H9 (cell line): ENCODE measurements at regions not wholly inside any gene's neighbourhood (a gene's known extent, or its start where the extent isn't known, plus 50 kb on each side); places are given as distances from the start of the nearest gene placed in this dataset.

ENCODE experiments used
- DNase-seq: peaks from one replicate; pipeline ENCODE4 v3.0.0-alpha.2; 2017
- H2AFZ ChIP-seq: one replicate; pipeline ENCODE4 v1.6.1; 2013; ENCODE audit warnings: mild to moderate bottlenecking, low read length, control low read depth, moderate library complexity
- H2AK5ac ChIP-seq: 2 replicates; pipeline ENCODE4 v1.6.1; 2013; ENCODE audit warnings: low read length, control low read depth, mixed read lengths; ENCODE audit not compliant: insufficient read length
- H2BK120ac ChIP-seq: one replicate; pipeline ENCODE4 v1.6.1; 2013; ENCODE audit warnings: low read depth, mild to moderate bottlenecking, low read length, control low read depth, inconsistent platforms; ENCODE audit not compliant: poor library complexity, severe bottlenecking
- H2BK12ac ChIP-seq: 2 replicates; pipeline ENCODE4 v1.6.1; 2013; ENCODE audit warnings: low read length, control low read depth, mixed read lengths, low read depth; ENCODE audit not compliant: insufficient read length
- H2BK15ac ChIP-seq: 2 replicates; pipeline ENCODE4 v1.6.1; 2013; ENCODE audit warnings: low read depth, low read length, control low read depth
- H2BK20ac ChIP-seq: one replicate; pipeline ENCODE4 v1.6.1; 2013; ENCODE audit warnings: low read depth, mild to moderate bottlenecking, low read length, control low read depth, inconsistent platforms; ENCODE audit not compliant: poor library complexity, severe bottlenecking
- H2BK5ac ChIP-seq: 2 replicates; pipeline ENCODE4 v1.6.1; 2013; ENCODE audit warnings: low read length, control low read depth, mixed read lengths; ENCODE audit not compliant: insufficient read length
- H3K14ac ChIP-seq: 2 replicates; pipeline ENCODE4 v1.6.1; 2013; ENCODE audit warnings: low read length, control low read depth; ENCODE audit not compliant: insufficient read depth
- H3K18ac ChIP-seq: 2 replicates; pipeline ENCODE4 v1.6.1; 2013; ENCODE audit warnings: low read depth, mild to moderate bottlenecking, mixed read lengths, low read length, control low read depth; ENCODE audit not compliant: insufficient read length
- H3K23ac ChIP-seq: 2 replicates; pipeline ENCODE4 v1.6.1; 2013; ENCODE audit warnings: low read length, control low read depth, mixed read lengths, low read depth; ENCODE audit not compliant: insufficient read length
- H3K23me2 ChIP-seq: 2 replicates; pipeline ENCODE4 v1.6.1; 2013; ENCODE audit warnings: low read depth, mild to moderate bottlenecking, mixed read lengths, low read length, control low read depth; ENCODE audit not compliant: insufficient read length, poor library complexity, severe bottlenecking
- H3K27ac ChIP-seq: 2 replicates; pipeline ENCODE4 v1.5.1; 2013; ENCODE audit warnings: low read length, control low read depth, mixed read lengths, low read depth; ENCODE audit not compliant: insufficient read length
- H3K27me3 ChIP-seq: 2 replicates; pipeline ENCODE4 v1.6.1; 2013; ENCODE audit warnings: low read length, control low read depth, inconsistent platforms; ENCODE audit not compliant: insufficient read depth
- H3K4ac ChIP-seq: 2 replicates; pipeline ENCODE4 v1.6.1; 2013; ENCODE audit warnings: low read depth, mild to moderate bottlenecking, control low read depth, inconsistent platforms, low read length, moderate library complexity
- H3K4me1 ChIP-seq: 2 replicates; pipeline ENCODE4 v1.6.1; 2013; ENCODE audit warnings: low read length, control low read depth, inconsistent platforms; ENCODE audit not compliant: insufficient read depth
- H3K4me2 ChIP-seq: 2 replicates; pipeline ENCODE4 v1.6.1; 2013; ENCODE audit warnings: low read length, control low read depth, mixed read lengths; ENCODE audit not compliant: insufficient read length, insufficient read depth
- H3K56ac ChIP-seq: 2 replicates; pipeline ENCODE4 v1.6.1; 2013; ENCODE audit warnings: low read depth, mild to moderate bottlenecking, mixed read lengths, low read length, control low read depth; ENCODE audit not compliant: insufficient read length
- H3K79me1 ChIP-seq: 2 replicates; pipeline ENCODE4 v1.6.1; 2013; ENCODE audit warnings: low read depth, mild to moderate bottlenecking, moderate library complexity, low read length, control low read depth, inconsistent platforms; ENCODE audit not compliant: insufficient read depth, poor library complexity, severe bottlenecking
- H3K79me2 ChIP-seq: 2 replicates; pipeline ENCODE4 v1.6.1; 2013; ENCODE audit warnings: low read length, control low read depth, inconsistent platforms; ENCODE audit not compliant: insufficient read depth
- H3K9ac ChIP-seq: 2 replicates; pipeline ENCODE4 v1.6.1; 2013; ENCODE audit warnings: low read length, control low read depth, mixed read lengths; ENCODE audit not compliant: insufficient read length; ENCODE audit errors: extremely low read depth
- H3K9me3 ChIP-seq: one replicate; pipeline ENCODE4 v1.6.1; 2013; ENCODE audit warnings: low read depth, low read length, inconsistent platforms; ENCODE audit not compliant: control insufficient read depth
- H3T11ph ChIP-seq: one replicate; pipeline ENCODE4 v1.6.1; 2013; ENCODE audit warnings: mild to moderate bottlenecking, low read length, control low read depth, inconsistent platforms
- H4K20me1 ChIP-seq: one replicate; pipeline ENCODE4 v1.6.1; 2013; ENCODE audit not compliant: control insufficient read depth, insufficient read length, insufficient read depth
- H4K5ac ChIP-seq: 2 replicates; pipeline ENCODE4 v1.6.1; 2013; ENCODE audit warnings: low read depth, mild to moderate bottlenecking, mixed read lengths, low read length, control low read depth; ENCODE audit not compliant: insufficient read length
- H4K8ac ChIP-seq: replicated peaks from 2 replicates; pipeline ENCODE4 v1.6.1; 2013; ENCODE audit warnings: low read length, control low read depth, mixed read lengths, low read depth; ENCODE audit not compliant: insufficient read length
- H4K91ac ChIP-seq: 2 replicates; pipeline ENCODE4 v1.6.1; 2013; ENCODE audit warnings: low read depth, mild to moderate bottlenecking, moderate library complexity, mixed read lengths, low read length, control low read depth; ENCODE audit not compliant: insufficient read length
- H3K27ac Mint-ChIP-seq, 3 experiments: 2 replicates in 2 of 3; 3 replicates in 1 of 3; pipeline ENCODE4 v1.8.0; 2020 to 2021; ENCODE audit warnings: mixed read lengths in 3 of 3, mild to moderate bottlenecking in 1 of 3, moderate library complexity in 1 of 3
- H3K27me3 Mint-ChIP-seq: 2 replicates; pipeline ENCODE4 v1.8.0; 2021; ENCODE audit warnings: low read depth, mild to moderate bottlenecking, moderate library complexity, mixed read lengths
- H3K36me3 Mint-ChIP-seq, 3 experiments: 2 replicates in 2 of 3; 3 replicates in 1 of 3; pipeline ENCODE4 v1.8.0; 2020 to 2021; ENCODE audit warnings: low read depth in 3 of 3, mixed read lengths in 3 of 3; ENCODE audit not compliant: insufficient read depth in 1 of 3
- H3K4me1 Mint-ChIP-seq, 2 experiments: 2 replicates each; pipeline ENCODE4 v1.8.0; 2020; ENCODE audit warnings: mixed read lengths in 2 of 2
- H3K4me3 Mint-ChIP-seq, 2 experiments: 2 replicates in 1 of 2; 3 replicates in 1 of 2; pipeline ENCODE4 v1.8.0; 2020 to 2021; ENCODE audit warnings: mild to moderate bottlenecking in 2 of 2, mixed read lengths in 2 of 2, moderate library complexity in 1 of 2
- H3K9me3 Mint-ChIP-seq, 2 experiments: 2 replicates in 1 of 2; 3 replicates in 1 of 2; pipeline ENCODE4 v1.8.0; 2020; ENCODE audit warnings: mild to moderate bottlenecking in 2 of 2, mixed read lengths in 2 of 2, moderate library complexity in 1 of 2
- CTCF ChIP-seq: fragments of 200-600 bp; sonication (generic); conservative IDR thresholded peaks from 3 replicates; pipeline ENCODE4 v1.8.0; 2021; ENCODE audit warnings: antibody characterized with exemption, mild to moderate bottlenecking
- WGBS: extraction: QIAGEN DNeasy Blood & Tissue Kit; methylation state at CpG from one replicate; pipeline ENCODE4 v1.1.7; 2013; ENCODE audit warnings: missing lambda C conversion rate, low lambda C conversion rate, mixed read lengths; ENCODE audit not compliant: insufficient read length; ENCODE audit errors: extremely low coverage; 5-methylcytosine and 5-hydroxymethylcytosine counted together

GRCh38 chr2:172284209-172284608, 143.2 kb upstream of the ITGA6 start:
- H2AK5ac ChIP-seq = no peak overlapping the region
- H3K79me1 ChIP-seq = no peaks in the 10 kb centered on the region
- no peak overlapping the region for H3K9ac ChIP-seq
- Mint-ChIP-seq H3K9me3 (no peaks in the 10 kb centered on the region), H3K4me1 (peaks cover 31 to 40% of the 10 kb centered on the region in 2 experiments), H3K27ac (no peak overlapping the region), H3K36me3 (no peaks in the 10 kb centered on the region), H3K27me3 (peaks cover 2% of the 10 kb centered on the region; the same call in 1 of the 2 replicates), H3K4me3 (no peak overlapping the region)
- H3K4ac ChIP-seq = no peak overlapping the region
- no peaks in the 10 kb centered on the region for H4K20me1 ChIP-seq
- no peak overlapping the region for H3T11ph ChIP-seq
- no peak overlapping the region for H3K27ac ChIP-seq
- TF ChIP-seq CTCF = no peak
- H3K79me2 ChIP-seq = no peaks in the 10 kb centered on the region
- H3K56ac ChIP-seq = no peak overlapping the region
- H3K14ac ChIP-seq = no peak overlapping the region
- H3K9me3 ChIP-seq = no peaks in the 10 kb centered on the region
- no peaks in the 10 kb centered on the region for H3K27me3 ChIP-seq
- WGBS = no CpG with 5 or more reads among the region's 4 CpGs
- H3K23ac ChIP-seq = no peak overlapping the region
- no peak overlapping the region for H3K18ac ChIP-seq
- H3K23me2 ChIP-seq = no peaks in the 10 kb centered on the region
- H4K91ac ChIP-seq = no peak overlapping the region
- DNase-seq = no peak
- no peak overlapping the region for H3K4me2 ChIP-seq
- H2BK120ac ChIP-seq = no peak overlapping the region
- no peak overlapping the region for H2BK5ac ChIP-seq
- peaks cover 15% of the 10 kb centered on the region; the same call in 1 of the 2 replicates for H3K4me1 ChIP-seq
- no peak overlapping the region for H2AFZ ChIP-seq
- no peak overlapping the region for H4K8ac ChIP-seq
- H4K5ac ChIP-seq = no peak overlapping the region
- H2BK15ac ChIP-seq = no peak overlapping the region
- no peak overlapping the region for H2BK20ac ChIP-seq
- H2BK12ac ChIP-seq = no peak overlapping the region
